ENCODE measurements at regions not wholly inside any gene's neighbourhood (a gene's known extent, or its start where the extent isn't known, plus 50 kb on each side); places are given as distances from the start of the nearest gene placed in this dataset.

GRCh38 chr12:29863665-29864064 lies 79.9 kb upstream of the TMTC1 start:
- TF ChIP-seq RFX5 (IDR thresholded peaks at IDR 0.05; ENCODE audit: low read depth, low read length) (no peak), POLR2A (IDR thresholded peaks at IDR 0.05; ENCODE audit: low read depth, low read length) (no peak), MAFK (IDR thresholded peaks at IDR 0.05; ENCODE audit: low read depth, low read length) (no peak), FOS (IDR thresholded peaks at IDR 0.05; ENCODE audit: low read depth, low read length) (no peak), CTCF (conservative IDR thresholded peaks at IDR 0.05; ENCODE audit: low read depth, low read length) (no peak), CEBPB (IDR thresholded peaks at IDR 0.05; ENCODE audit: low read depth, low read length) (no peak)
